Upper lobe of right lung (tissue), 1 donor: ENCODE measurements at regions not wholly inside any gene's neighbourhood (a gene's known extent, or its start where the extent isn't known, plus 50 kb on each side); places are given as distances from the start of the nearest gene placed in this dataset.

Experiments used
- ATAC-seq: fragments of 200-7000 bp; cut with Tn5 transposase; one replicate; pipeline ENCODE4 v1.9.1; 2020; ENCODE audit warnings: mild to moderate bottlenecking, moderate library complexity
- DNase-seq: peaks from one replicate; pipeline ENCODE4 v3.0.0-alpha.2; 2020
- H3K27ac ChIP-seq: fragments of 200-600 bp; one replicate; pipeline ENCODE4 v1.8.0; 2022
- H3K27me3 ChIP-seq: fragments of 200-600 bp; one replicate; pipeline ENCODE4 v1.8.0; 2022; ENCODE audit warnings: mild to moderate bottlenecking
- H3K36me3 ChIP-seq: fragments of 200-600 bp; one replicate; pipeline ENCODE4 v1.8.0; 2022
- H3K4me1 ChIP-seq: fragments of 200-600 bp; one replicate; pipeline ENCODE4 v1.8.0; 2022
- H3K4me3 ChIP-seq: fragments of 200-600 bp; one replicate; pipeline ENCODE4 v1.8.0; 2022; ENCODE audit warnings: mild to moderate bottlenecking
- H3K9me3 ChIP-seq: fragments of 200-600 bp; one replicate; pipeline ENCODE4 v1.8.0; 2022
- intact Hi-C: fragments of 100-400 bp; cut with DNase I; formaldehyde crosslinking; loops from one replicate; pipeline ENCODE4 v1.11.0; 2022
- TF ChIP-seq, protein P1 (sequence below): fragments of 200-600 bp; IDR thresholded peaks from one replicate; pipeline ENCODE4 v1.8.0; 2022; ENCODE audit warnings: antibody characterized with exemption
- donor health status: DM: no; HTN: yes; CAD: no; lungs with severe emphysema.

DNA sequence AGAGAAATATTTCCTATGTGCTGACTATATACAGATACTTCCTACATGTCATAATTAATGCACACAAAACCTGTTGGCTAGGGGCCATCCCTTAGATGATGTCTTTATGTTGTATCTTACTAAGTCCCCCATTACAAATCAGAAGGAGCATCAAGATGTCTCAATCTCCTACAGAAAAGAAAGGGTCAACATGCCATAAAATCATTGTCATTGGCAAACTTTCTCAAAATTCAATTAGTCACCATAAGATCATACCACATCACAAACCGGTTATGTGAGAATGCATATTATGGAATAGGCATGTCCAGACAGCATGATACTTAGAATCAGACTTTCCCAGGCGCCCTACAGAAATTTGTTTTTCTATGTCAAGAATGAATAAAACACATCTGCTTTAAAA lies 175.2 kb upstream of the TET2 start:
- Histone ChIP-seq H3K4me3 (no peak overlapping the region), H3K27me3 (no peaks in the 10 kb centered on the region), H3K4me1 (no peaks in the 10 kb centered on the region), H3K36me3 (no peaks in the 10 kb centered on the region), H3K9me3 (no peaks in the 10 kb centered on the region), H3K27ac (no peak overlapping the region)
- ATAC-seq: no peak
- intact Hi-C loops: no loop called here
- TF ChIP-seq, protein P1, sequence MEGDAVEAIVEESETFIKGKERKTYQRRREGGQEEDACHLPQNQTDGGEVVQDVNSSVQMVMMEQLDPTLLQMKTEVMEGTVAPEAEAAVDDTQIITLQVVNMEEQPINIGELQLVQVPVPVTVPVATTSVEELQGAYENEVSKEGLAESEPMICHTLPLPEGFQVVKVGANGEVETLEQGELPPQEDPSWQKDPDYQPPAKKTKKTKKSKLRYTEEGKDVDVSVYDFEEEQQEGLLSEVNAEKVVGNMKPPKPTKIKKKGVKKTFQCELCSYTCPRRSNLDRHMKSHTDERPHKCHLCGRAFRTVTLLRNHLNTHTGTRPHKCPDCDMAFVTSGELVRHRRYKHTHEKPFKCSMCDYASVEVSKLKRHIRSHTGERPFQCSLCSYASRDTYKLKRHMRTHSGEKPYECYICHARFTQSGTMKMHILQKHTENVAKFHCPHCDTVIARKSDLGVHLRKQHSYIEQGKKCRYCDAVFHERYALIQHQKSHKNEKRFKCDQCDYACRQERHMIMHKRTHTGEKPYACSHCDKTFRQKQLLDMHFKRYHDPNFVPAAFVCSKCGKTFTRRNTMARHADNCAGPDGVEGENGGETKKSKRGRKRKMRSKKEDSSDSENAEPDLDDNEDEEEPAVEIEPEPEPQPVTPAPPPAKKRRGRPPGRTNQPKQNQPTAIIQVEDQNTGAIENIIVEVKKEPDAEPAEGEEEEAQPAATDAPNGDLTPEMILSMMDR: no peak
- no peak for DNase-seq

DNA sequence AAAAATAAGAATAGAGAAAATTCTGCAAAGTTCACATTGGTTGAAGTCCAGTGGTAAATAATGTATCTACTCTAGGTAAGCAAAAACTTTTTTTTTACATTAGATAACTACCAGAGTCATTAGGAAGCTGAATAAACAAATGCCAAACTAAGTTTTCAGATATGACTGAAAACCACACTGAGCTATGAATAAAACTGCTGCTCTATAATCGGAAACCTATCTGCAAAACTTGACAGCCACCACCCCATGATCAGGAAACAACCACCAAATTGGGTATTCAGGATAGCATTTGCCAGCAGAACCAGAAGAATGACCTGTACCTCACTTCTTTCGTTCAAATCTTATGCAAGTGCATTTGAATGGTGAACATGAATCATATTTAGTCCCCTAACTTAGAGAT lies 173.0 kb upstream of the TET2 start:
- no peak overlapping the region for H3K27ac ChIP-seq
- TF ChIP-seq, protein P1: no peak
- intact Hi-C loops: no loop called here
- no peaks in the 10 kb centered on the region for H3K27me3 ChIP-seq
- no peaks in the 10 kb centered on the region for H3K36me3 ChIP-seq
- no peak overlapping the region for H3K4me3 ChIP-seq
- H3K4me1 ChIP-seq: no peaks in the 10 kb centered on the region
- H3K9me3 ChIP-seq: no peaks in the 10 kb centered on the region
- ATAC-seq (no peak), DNase-seq (no peak)

DNA sequence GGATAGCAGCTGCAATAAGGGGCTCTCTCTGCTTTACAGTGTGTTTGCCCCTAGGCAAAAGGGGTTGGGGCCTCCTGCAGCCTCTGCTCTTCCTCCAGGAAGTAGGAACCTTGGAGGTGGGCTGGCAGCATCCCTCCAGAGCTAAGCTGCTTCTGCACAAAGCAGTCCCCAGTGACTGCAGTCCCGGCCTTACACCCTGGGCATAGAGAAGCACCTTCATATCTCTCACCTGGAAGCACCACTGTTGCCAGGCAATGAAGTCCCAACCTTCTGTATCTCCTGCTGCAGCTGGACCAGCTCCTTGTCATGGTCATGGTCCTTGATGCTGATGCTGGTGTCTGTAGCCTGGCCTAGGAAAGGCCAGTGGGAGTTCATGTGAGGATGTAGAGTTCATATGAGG lies 171.1 kb upstream of the TET2 start:
- DNase-seq (no peak), ATAC-seq (no peak)
- Histone ChIP-seq H3K36me3 (no peaks in the 10 kb centered on the region), H3K9me3 (no peaks in the 10 kb centered on the region), H3K27ac (no peak overlapping the region), H3K4me1 (no peaks in the 10 kb centered on the region), H3K27me3 (no peaks in the 10 kb centered on the region), H3K4me3 (no peak overlapping the region)
- TF ChIP-seq, protein P1: no peak
- intact Hi-C loops: no loop called here

DNA sequence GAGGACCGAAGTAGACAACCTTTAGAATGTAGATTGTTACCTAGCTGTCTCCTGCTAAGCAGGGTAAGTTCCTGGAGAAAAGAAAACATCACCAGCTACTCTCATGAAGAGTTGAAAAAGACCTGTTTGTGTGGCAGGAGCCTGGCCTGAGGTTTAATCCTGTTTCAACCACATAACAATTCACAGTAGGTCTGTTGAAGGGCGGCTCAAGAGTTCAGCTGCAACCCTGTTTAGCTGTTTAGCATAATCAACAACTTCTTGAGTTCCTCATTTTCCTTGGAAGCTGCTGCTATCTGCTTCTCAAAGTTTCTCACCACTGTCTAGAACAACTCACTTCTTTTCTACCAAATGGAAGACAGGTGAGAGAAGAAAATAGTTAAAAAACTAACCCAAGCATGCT lies 170.4 kb upstream of the TET2 start:
- Histone ChIP-seq H3K27ac (no peak overlapping the region), H3K4me1 (no peaks in the 10 kb centered on the region), H3K27me3 (no peaks in the 10 kb centered on the region), H3K4me3 (no peak overlapping the region), H3K36me3 (no peaks in the 10 kb centered on the region), H3K9me3 (no peaks in the 10 kb centered on the region)
- no peak for ATAC-seq
- DNase-seq: no peak
- intact Hi-C loops: no loop called here
- TF ChIP-seq, protein P1: no peak

DNA sequence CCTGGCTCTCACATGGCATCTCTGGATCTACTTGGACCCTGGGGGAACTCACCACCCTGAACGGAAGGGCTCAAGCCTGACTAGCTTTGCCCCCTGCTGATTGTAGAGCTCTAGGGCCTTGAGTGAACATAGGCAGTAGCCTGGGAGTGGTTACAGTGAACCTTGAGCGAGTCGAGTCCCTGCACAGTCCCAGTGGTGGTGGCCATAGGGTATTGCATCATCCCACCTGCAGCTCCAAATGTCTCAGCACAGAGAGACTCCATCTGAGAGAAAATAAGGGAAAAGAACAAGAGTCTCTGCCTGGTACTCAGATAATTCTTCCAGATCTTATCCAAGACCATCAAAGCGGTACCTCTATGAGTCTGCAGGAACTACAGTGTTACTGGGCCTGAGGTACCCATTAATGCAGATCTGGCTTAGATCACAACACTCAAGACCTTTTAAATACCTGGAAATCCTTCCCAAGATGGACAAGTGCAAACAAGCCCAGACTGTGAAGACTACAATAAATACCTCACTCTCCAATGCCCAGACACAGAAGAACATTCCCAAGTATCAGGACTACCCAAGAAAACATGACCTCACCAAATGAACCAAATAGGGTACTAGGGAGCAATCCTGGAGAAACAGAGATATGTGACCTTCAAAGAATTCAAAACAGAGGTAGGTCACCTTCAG lies 167.5 kb upstream of the TET2 start:
- Histone ChIP-seq H3K27ac (no peak overlapping the region), H3K27me3 (no peaks in the 10 kb centered on the region), H3K4me1 (no peaks in the 10 kb centered on the region), H3K4me3 (no peak overlapping the region), H3K36me3 (no peaks in the 10 kb centered on the region), H3K9me3 (no peaks in the 10 kb centered on the region)
- no peak for DNase-seq
- TF ChIP-seq, protein P1: no peak
- intact Hi-C loops: no loop called here
- ATAC-seq: no peak

DNA sequence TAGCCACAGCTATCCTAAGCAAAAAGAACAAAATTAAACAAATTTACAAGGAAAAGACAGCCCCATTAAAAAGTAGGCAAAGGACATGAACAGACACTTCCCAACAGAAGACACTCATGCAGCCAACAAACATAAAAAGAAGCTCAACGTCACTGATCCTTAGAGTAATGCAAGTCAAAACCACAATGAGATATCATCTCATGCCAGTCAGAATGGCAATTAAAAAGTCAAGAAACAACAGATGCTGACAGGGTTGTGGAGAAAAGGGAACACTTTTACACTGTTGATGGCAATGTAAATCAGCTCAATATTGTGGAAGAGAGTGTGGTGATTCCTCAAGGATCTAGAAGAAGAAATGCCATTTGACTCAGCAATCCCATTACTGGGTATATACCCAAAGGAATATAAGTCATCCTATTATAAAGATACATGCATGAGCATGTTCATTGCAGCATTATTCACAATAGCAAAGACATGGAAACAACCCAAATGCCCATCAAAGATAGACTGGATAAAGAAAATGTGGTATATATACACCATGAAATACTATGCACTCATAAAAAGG lies 163.0 kb upstream of the TET2 start:
- no peak overlapping the region for H3K27ac ChIP-seq
- no peak for ATAC-seq
- TF ChIP-seq, protein P1: no peak
- intact Hi-C loops: no loop called here
- DNase-seq: no peak
- no peak overlapping the region for H3K4me3 ChIP-seq
- H3K4me1 ChIP-seq: no peaks in the 10 kb centered on the region
- no peaks in the 10 kb centered on the region for H3K27me3 ChIP-seq
- no peaks in the 10 kb centered on the region for H3K36me3 ChIP-seq
- H3K9me3 ChIP-seq: no peaks in the 10 kb centered on the region
